Endometrium (tissue), 2 donors: ENCODE measurements at regions not wholly inside any gene's neighbourhood (a gene's known extent, or its start where the extent isn't known, plus 50 kb on each side); places are given as distances from the start of the nearest gene placed in this dataset.

Experiments used
- FAIRE-seq: peaks from 2 replicates; lab custom pipeline; 2012; peaks lifted over from hg19 to GRCh38; lab: Jason Lieb, UNC
- donor health status: control.
- donor health status: control.

- FAIRE-seq: peak; percentile 89
Observed at GRCh38 chr1:110765640-110766335, 91.0 kb upstream of the KCNA3 start.

- no peak for FAIRE-seq
Observed at GRCh38 chr1:110763149-110763548, 88.4 kb upstream of the KCNA3 start.

- no peak for FAIRE-seq
Observed at GRCh38 chr1:110760321-110760720, 85.6 kb upstream of the KCNA3 start.

GRCh38 chr1:110756506-110756905 lies 81.8 kb upstream of the KCNA3 start:
- no peak for FAIRE-seq

GRCh38 chr1:110752941-110753725 lies 78.4 kb upstream of the KCNA3 start:
- no peak for FAIRE-seq

- FAIRE-seq: no peak
Observed at GRCh38 chr1:110750562-110750961, 75.8 kb upstream of the KCNA3 start.

- FAIRE-seq: no peak
Observed at GRCh38 chr1:110749960-110750359, 75.2 kb upstream of the KCNA3 start.

- FAIRE-seq: no peak
Observed at GRCh38 chr1:110746644-110747259, 72.0 kb upstream of the KCNA3 start.

GRCh38 chr1:110743397-110743796 lies 68.7 kb upstream of the KCNA3 start:
- FAIRE-seq: no peak

- FAIRE-seq: no peak
Observed at GRCh38 chr1:110736900-110737605, 62.3 kb upstream of the KCNA3 start.

- no peak for FAIRE-seq
Observed at GRCh38 chr1:110734133-110734680, 59.5 kb upstream of the KCNA3 start.

GRCh38 chr1:110731529-110731928 lies 56.8 kb upstream of the KCNA3 start:
- FAIRE-seq: no peak

GRCh38 chr1:110728388-110729001 lies 53.8 kb upstream of the KCNA3 start:
- FAIRE-seq: no peak

- no peak for FAIRE-seq
Observed at GRCh38 chr1:110727246-110727645, 52.5 kb upstream of the KCNA3 start.

- no peak for FAIRE-seq
Observed at GRCh38 chr1:110726755-110727154, 52.0 kb upstream of the KCNA3 start.
